ENCODE measurements at regions not wholly inside any gene's neighbourhood (a gene's known extent, or its start where the extent isn't known, plus 50 kb on each side); places are given as distances from the start of the nearest gene placed in this dataset.

- H3K4me3 Mint-ChIP-seq: no peak overlapping the region
- H3K9me3 ChIP-seq (ENCODE audit: control insufficient read depth, insufficient read depth, low read length): peaks cover 4% of the 10 kb centered on the region
- H3K4me1 ChIP-seq (ENCODE audit: control insufficient read depth, insufficient read depth, low read length): no peaks in the 10 kb centered on the region
- H3K27ac Mint-ChIP-seq: no peak overlapping the region
- intact Hi-C loops (cut with micrococcal nuclease): no loop called here
- no peak for DNase-seq
- no peaks in the 10 kb centered on the region for H3K27me3 ChIP-seq (ENCODE audit: control insufficient read depth, insufficient read depth, low read length)
- no peaks in the 10 kb centered on the region for H3K36me3 ChIP-seq (ENCODE audit: control insufficient read depth, insufficient read depth, low read length)
- H3K4me1 Mint-ChIP-seq: no peaks in the 10 kb centered on the region
- WGBS (ENCODE audit: insufficient coverage): 76% methylated on average over 4 of the region's 4 CpGs
- H3K4me3 ChIP-seq (ENCODE audit: low read length): no peak overlapping the region
- H3K9me3 Mint-ChIP-seq: no peaks in the 10 kb centered on the region
- H3K27ac ChIP-seq (ENCODE audit: low read length): no peak overlapping the region
- no peak for TF ChIP-seq CTCF (IDR thresholded peaks at IDR 0.05)
- peaks cover 4 to 11% of the 10 kb centered on the region in 2 donors for H3K27me3 Mint-ChIP-seq (ENCODE audit: low read depth in 2 of 2)
- no peaks in the 10 kb centered on the region for H3K36me3 Mint-ChIP-seq
- ATAC-seq: no peak
Measured at GRCh38 chr14:95023886-95024285, 133.4 kb downstream of the DICER1 start.

GRCh38 chr14:95023115-95023514 lies 134.2 kb downstream of the DICER1 start:
- intact Hi-C loops (cut with micrococcal nuclease): no loop called here
- Histone ChIP-seq H3K4me3 (ENCODE audit: low read length) (no peak overlapping the region), H3K27ac (ENCODE audit: low read length) (no peak overlapping the region), H3K36me3 (ENCODE audit: control insufficient read depth, insufficient read depth, low read length) (no peaks in the 10 kb centered on the region), H3K4me1 (ENCODE audit: control insufficient read depth, insufficient read depth, low read length) (no peaks in the 10 kb centered on the region), H3K9me3 (ENCODE audit: control insufficient read depth, insufficient read depth, low read length) (peaks cover 4% of the 10 kb centered on the region), H3K27me3 (ENCODE audit: control insufficient read depth, insufficient read depth, low read length) (no peaks in the 10 kb centered on the region)
- DNase-seq (no peak), ATAC-seq (no peak)
- H3K36me3 Mint-ChIP-seq: no peaks in the 10 kb centered on the region
- peaks cover 0 to 9% of the 10 kb centered on the region in 2 donors for H3K27me3 Mint-ChIP-seq (ENCODE audit: low read depth in 2 of 2)
- WGBS (ENCODE audit: insufficient coverage): 89% methylated on average over 8 of the region's 9 CpGs
- no peak overlapping the region for H3K27ac Mint-ChIP-seq
- H3K4me3 Mint-ChIP-seq: no peak overlapping the region
- no peaks in the 10 kb centered on the region for H3K4me1 Mint-ChIP-seq
- no peaks in the 10 kb centered on the region for H3K9me3 Mint-ChIP-seq
- TF ChIP-seq CTCF (IDR thresholded peaks at IDR 0.05): no peak

DNA sequence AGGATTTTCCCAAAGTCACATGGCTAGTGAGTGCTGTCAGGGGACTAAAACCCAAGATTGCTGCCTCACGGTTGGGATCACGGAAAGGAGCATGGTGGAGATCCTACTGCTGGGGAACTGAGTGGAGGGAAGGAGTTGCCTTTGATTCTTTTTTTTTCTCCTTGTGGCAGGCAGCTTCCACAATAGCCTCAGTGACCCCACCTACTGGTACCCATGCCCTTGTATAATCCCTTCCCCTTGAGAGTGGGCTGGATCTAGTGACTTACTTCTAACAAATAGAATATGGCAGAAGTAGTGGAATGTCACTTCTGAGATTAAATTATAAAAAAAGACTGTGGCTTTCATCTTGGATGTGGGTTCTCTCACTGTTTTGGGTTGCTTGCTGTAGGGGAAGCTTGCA lies 135.7 kb downstream of the DICER1 start:
- intact Hi-C loops (cut with micrococcal nuclease): no loop called here
- H3K4me1 Mint-ChIP-seq: no peaks in the 10 kb centered on the region

More for the DNA sequence above, 135.7 kb downstream of the DICER1 start:
- Mint-ChIP-seq H3K4me3 (no peak overlapping the region), H3K36me3 (no peaks in the 10 kb centered on the region), H3K27ac (no peak overlapping the region), H3K27me3 (ENCODE audit: low read depth in 2 of 2) (peaks cover 0 to 9% of the 10 kb centered on the region in 2 donors), H3K9me3 (no peaks in the 10 kb centered on the region)
- H3K4me3 ChIP-seq (ENCODE audit: low read length): no peak overlapping the region
- WGBS (ENCODE audit: insufficient coverage): 87% methylated on average over 2 of the region's 2 CpGs
- H3K27ac ChIP-seq (ENCODE audit: low read length): no peak overlapping the region
- peaks cover 4% of the 10 kb centered on the region for H3K9me3 ChIP-seq (ENCODE audit: control insufficient read depth, insufficient read depth, low read length)
- DNase-seq: no peak
- H3K4me1 ChIP-seq (ENCODE audit: control insufficient read depth, insufficient read depth, low read length): no peaks in the 10 kb centered on the region
- TF ChIP-seq CTCF (IDR thresholded peaks at IDR 0.05): no peak
- no peaks in the 10 kb centered on the region for H3K27me3 ChIP-seq (ENCODE audit: control insufficient read depth, insufficient read depth, low read length)
- no peak for ATAC-seq
- H3K36me3 ChIP-seq (ENCODE audit: control insufficient read depth, insufficient read depth, low read length): no peaks in the 10 kb centered on the region
